ENCODE measurements at regions not wholly inside any gene's neighbourhood (a gene's known extent, or its start where the extent isn't known, plus 50 kb on each side); places are given as distances from the start of the nearest gene placed in this dataset.

GRCh38 chr2:34737146-34737545 lies 1138.0 kb upstream of the FAM98A start:
- TF ChIP-seq, protein P1, sequence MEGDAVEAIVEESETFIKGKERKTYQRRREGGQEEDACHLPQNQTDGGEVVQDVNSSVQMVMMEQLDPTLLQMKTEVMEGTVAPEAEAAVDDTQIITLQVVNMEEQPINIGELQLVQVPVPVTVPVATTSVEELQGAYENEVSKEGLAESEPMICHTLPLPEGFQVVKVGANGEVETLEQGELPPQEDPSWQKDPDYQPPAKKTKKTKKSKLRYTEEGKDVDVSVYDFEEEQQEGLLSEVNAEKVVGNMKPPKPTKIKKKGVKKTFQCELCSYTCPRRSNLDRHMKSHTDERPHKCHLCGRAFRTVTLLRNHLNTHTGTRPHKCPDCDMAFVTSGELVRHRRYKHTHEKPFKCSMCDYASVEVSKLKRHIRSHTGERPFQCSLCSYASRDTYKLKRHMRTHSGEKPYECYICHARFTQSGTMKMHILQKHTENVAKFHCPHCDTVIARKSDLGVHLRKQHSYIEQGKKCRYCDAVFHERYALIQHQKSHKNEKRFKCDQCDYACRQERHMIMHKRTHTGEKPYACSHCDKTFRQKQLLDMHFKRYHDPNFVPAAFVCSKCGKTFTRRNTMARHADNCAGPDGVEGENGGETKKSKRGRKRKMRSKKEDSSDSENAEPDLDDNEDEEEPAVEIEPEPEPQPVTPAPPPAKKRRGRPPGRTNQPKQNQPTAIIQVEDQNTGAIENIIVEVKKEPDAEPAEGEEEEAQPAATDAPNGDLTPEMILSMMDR (IDR thresholded peaks at IDR 0.05): no peak
- TF ChIP-seq POLR2A (IDR thresholded peaks at IDR 0.05): no peak
